Activated CD8-positive, alpha-beta T cell treated with anti-CD3 and anti-CD28 coated beads for 36 hours (primary cell): ENCODE measurements at regions not wholly inside any gene's neighbourhood (a gene's known extent, or its start where the extent isn't known, plus 50 kb on each side); places are given as distances from the start of the nearest gene placed in this dataset.

Source experiments
- ATAC-seq: fragments of 200-7000 bp; cut with Tn5 transposase; one replicate; pipeline ENCODE4 v1.10.0; 2021; ENCODE audit warnings: mild to moderate bottlenecking, moderate library complexity
- CTCF ChIA-PET: fragments of 350-600 bp; sonication (Branson Sonifier 250); formaldehyde crosslinking; loops from one replicate; lab custom pipeline; 2021; ENCODE audit warnings: antibody characterized with exemption; lab: Charles Lee
- POLR2A ChIA-PET: fragments of 350-600 bp; sonication (Branson Sonifier 250); formaldehyde crosslinking; loops from one replicate; lab custom pipeline; 2021; ENCODE audit warnings: antibody characterized with exemption; lab: Charles Lee
- DNase-seq: peaks from one replicate; pipeline ENCODE4 v3.0.0-alpha.2; 2020
- H3K27ac Mint-ChIP-seq: one replicate; pipeline ENCODE4 v1.8.0; 2021; ENCODE audit warnings: mild to moderate bottlenecking, mixed read lengths
- H3K27me3 Mint-ChIP-seq: one replicate; pipeline ENCODE4 v1.8.0; 2021; ENCODE audit warnings: mixed read lengths
- H3K36me3 Mint-ChIP-seq: one replicate; pipeline ENCODE4 v1.8.0; 2021; ENCODE audit warnings: low read depth, mixed read lengths
- H3K4me1 Mint-ChIP-seq: one replicate; pipeline ENCODE4 v1.8.0; 2021; ENCODE audit warnings: low read depth, mixed read lengths
- H3K4me3 Mint-ChIP-seq: one replicate; pipeline ENCODE4 v1.8.0; 2021; ENCODE audit warnings: mild to moderate bottlenecking, moderate library complexity, mixed read lengths
- H3K9me3 Mint-ChIP-seq: one replicate; pipeline ENCODE4 v1.8.0; 2021; ENCODE audit warnings: mixed read lengths
- CTCF ChIP-seq: fragments of 200-600 bp; IDR thresholded peaks from one replicate; pipeline ENCODE4 v1.8.0; 2022; ENCODE audit warnings: antibody characterized with exemption, mild to moderate bottlenecking
- intact Hi-C: fragments of 100-400 bp; cut with micrococcal nuclease; formaldehyde crosslinking; loops from one replicate; pipeline ENCODE4 v1.10.0; 2022

GRCh38 chr11:92457250-92457649 lies 232.6 kb downstream of the FAT3 start:
- Mint-ChIP-seq H3K36me3 (no peaks in the 10 kb centered on the region), H3K27me3 (no peaks in the 10 kb centered on the region), H3K9me3 (no peaks in the 10 kb centered on the region), H3K4me3 (no peak overlapping the region), H3K4me1 (no peaks in the 10 kb centered on the region), H3K27ac (no peak overlapping the region)
- ChIA-PET POLR2A (no interaction called here), CTCF (no interaction called here)
- DNase-seq (no peak), ATAC-seq (no peak)
- intact Hi-C loops = no loop called here
- TF ChIP-seq CTCF = no peak

GRCh38 chr11:92458486-92458885 lies 233.9 kb downstream of the FAT3 start:
- Mint-ChIP-seq H3K9me3 (no peaks in the 10 kb centered on the region), H3K27me3 (no peaks in the 10 kb centered on the region), H3K4me1 (no peaks in the 10 kb centered on the region), H3K27ac (no peak overlapping the region), H3K36me3 (no peaks in the 10 kb centered on the region), H3K4me3 (no peak overlapping the region)
- TF ChIP-seq CTCF = no peak
- ChIA-PET POLR2A (no interaction called here), CTCF (no interaction called here)
- intact Hi-C loops = no loop called here
- ATAC-seq = no peak
- no peak for DNase-seq

- no peaks in the 10 kb centered on the region for H3K4me1 Mint-ChIP-seq
- CTCF ChIA-PET = interaction anchor here (0.6 kb wide), 1 partner anchor 132 kb away, joined by 3 read pairs; no protein-coding TSS in a partner anchor
- no peaks in the 10 kb centered on the region for H3K27me3 Mint-ChIP-seq
- no peak overlapping the region for H3K27ac Mint-ChIP-seq
- TF ChIP-seq CTCF = no peak
- DNase-seq (no peak), ATAC-seq (no peak)
- H3K4me3 Mint-ChIP-seq = no peak overlapping the region
- no peaks in the 10 kb centered on the region for H3K9me3 Mint-ChIP-seq
- POLR2A ChIA-PET = no interaction called here
- intact Hi-C loops = no loop called here
- H3K36me3 Mint-ChIP-seq = no peaks in the 10 kb centered on the region
Observed at GRCh38 chr11:92460213-92460612, 235.6 kb downstream of the FAT3 start.

- no peak for TF ChIP-seq CTCF
- H3K9me3 Mint-ChIP-seq = no peaks in the 10 kb centered on the region
- ATAC-seq = no peak
- POLR2A ChIA-PET = no interaction called here
- no peaks in the 10 kb centered on the region for H3K36me3 Mint-ChIP-seq
- H3K27ac Mint-ChIP-seq = no peak overlapping the region
- H3K27me3 Mint-ChIP-seq = no peaks in the 10 kb centered on the region
- CTCF ChIA-PET = no interaction called here
- intact Hi-C loops = no loop called here
- no peak overlapping the region for H3K4me3 Mint-ChIP-seq
- no peak for DNase-seq
- no peaks in the 10 kb centered on the region for H3K4me1 Mint-ChIP-seq
Observed at GRCh38 chr11:92461447-92461846, 236.8 kb downstream of the FAT3 start.

GRCh38 chr11:92462821-92463220 lies 238.2 kb downstream of the FAT3 start:
- ATAC-seq (no peak), DNase-seq (no peak)
- no peaks in the 10 kb centered on the region for H3K27me3 Mint-ChIP-seq
- intact Hi-C loops = no loop called here
- H3K9me3 Mint-ChIP-seq = no peaks in the 10 kb centered on the region
- TF ChIP-seq CTCF = no peak
- no peaks in the 10 kb centered on the region for H3K4me1 Mint-ChIP-seq
- ChIA-PET CTCF (no interaction called here), POLR2A (no interaction called here)
- no peak overlapping the region for H3K27ac Mint-ChIP-seq
- no peaks in the 10 kb centered on the region for H3K36me3 Mint-ChIP-seq
- H3K4me3 Mint-ChIP-seq = no peak overlapping the region
